PC-9 (cell line): ENCODE measurements at regions not wholly inside any gene's neighbourhood (a gene's known extent, or its start where the extent isn't known, plus 50 kb on each side); places are given as distances from the start of the nearest gene placed in this dataset.

Experiments
- EZH2 ChIP-seq: fragments of 200-600 bp; sonication (generic); IDR thresholded peaks from 2 replicates; pipeline ENCODE4 v1.8.0; 2017; ENCODE audit warnings: antibody characterized with exemption, low read depth
- TF ChIP-seq, protein P1 (sequence below): fragments of 200-600 bp; sonication (generic); conservative IDR thresholded peaks from 2 replicates; pipeline ENCODE4 v1.6.1; 2017; ENCODE audit warnings: mixed run types, antibody characterized with exemption, mild to moderate bottlenecking, moderate library complexity

GRCh38 chr9:85483208-85483607, 258.5 kb downstream of the AGTPBP1 start:
- TF ChIP-seq, protein P1, sequence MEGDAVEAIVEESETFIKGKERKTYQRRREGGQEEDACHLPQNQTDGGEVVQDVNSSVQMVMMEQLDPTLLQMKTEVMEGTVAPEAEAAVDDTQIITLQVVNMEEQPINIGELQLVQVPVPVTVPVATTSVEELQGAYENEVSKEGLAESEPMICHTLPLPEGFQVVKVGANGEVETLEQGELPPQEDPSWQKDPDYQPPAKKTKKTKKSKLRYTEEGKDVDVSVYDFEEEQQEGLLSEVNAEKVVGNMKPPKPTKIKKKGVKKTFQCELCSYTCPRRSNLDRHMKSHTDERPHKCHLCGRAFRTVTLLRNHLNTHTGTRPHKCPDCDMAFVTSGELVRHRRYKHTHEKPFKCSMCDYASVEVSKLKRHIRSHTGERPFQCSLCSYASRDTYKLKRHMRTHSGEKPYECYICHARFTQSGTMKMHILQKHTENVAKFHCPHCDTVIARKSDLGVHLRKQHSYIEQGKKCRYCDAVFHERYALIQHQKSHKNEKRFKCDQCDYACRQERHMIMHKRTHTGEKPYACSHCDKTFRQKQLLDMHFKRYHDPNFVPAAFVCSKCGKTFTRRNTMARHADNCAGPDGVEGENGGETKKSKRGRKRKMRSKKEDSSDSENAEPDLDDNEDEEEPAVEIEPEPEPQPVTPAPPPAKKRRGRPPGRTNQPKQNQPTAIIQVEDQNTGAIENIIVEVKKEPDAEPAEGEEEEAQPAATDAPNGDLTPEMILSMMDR = no peak; the same call in 1 of the 2 replicates
- no peak for TF ChIP-seq EZH2
